HFFc6 (cell line): ENCODE measurements at regions not wholly inside any gene's neighbourhood (a gene's known extent, or its start where the extent isn't known, plus 50 kb on each side); places are given as distances from the start of the nearest gene placed in this dataset.
A peak's percentile ranks its signal among the peaks of the same experiment; 100 is the strongest.
"Not testable (repeated sequence)": the region's sequence is repeated elsewhere in the genome, so short reads cannot be mapped to it uniquely, and the experiment has no call there.

ENCODE experiments used
- DNase-seq: peaks from one replicate; pipeline ENCODE4 v3.0.0-alpha.2; 2018
- H3K27ac Mint-ChIP-seq: 2 replicates; pipeline ENCODE4 v1.8.0; 2020; ENCODE audit warnings: mild to moderate bottlenecking, mixed read lengths
- H3K27me3 Mint-ChIP-seq: 2 replicates; pipeline ENCODE4 v1.8.0; 2021; ENCODE audit warnings: mild to moderate bottlenecking, moderate library complexity, mixed read lengths; ENCODE audit not compliant: insufficient read depth
- H3K36me3 Mint-ChIP-seq: 2 replicates; pipeline ENCODE4 v1.8.0; 2021; ENCODE audit warnings: low read depth, mixed read lengths
- H3K4me1 Mint-ChIP-seq: 2 replicates; pipeline ENCODE4 v1.8.0; 2020; ENCODE audit warnings: low read depth, mixed read lengths
- H3K4me3 Mint-ChIP-seq: 2 replicates; pipeline ENCODE4 v1.8.0; 2020; ENCODE audit warnings: mild to moderate bottlenecking, moderate library complexity, mixed read lengths
- H3K9me3 Mint-ChIP-seq: 2 replicates; pipeline ENCODE4 v1.8.0; 2020; ENCODE audit warnings: mild to moderate bottlenecking, mixed read lengths
- CTCF ChIP-seq: fragments of 200-600 bp; sonication (generic); IDR thresholded peaks from 2 replicates; pipeline ENCODE4 v1.5.0; 2021; ENCODE audit warnings: antibody characterized with exemption, mild to moderate bottlenecking

- Mint-ChIP-seq H3K4me1 (peaks cover 5% of the 10 kb centered on the region; the same call in 1 of the 2 replicates), H3K4me3 (no peak overlapping the region), H3K27ac (no peak overlapping the region), H3K36me3 (no peaks in the 10 kb centered on the region), H3K27me3 (no peaks in the 10 kb centered on the region), H3K9me3 (no peaks in the 10 kb centered on the region)
- no peak for DNase-seq
- no peak for TF ChIP-seq CTCF
Measured at GRCh38 chr1:173383351-173383750, 93.8 kb upstream of the PRDX6 start.

GRCh38 chr1:173388352-173388751 is 88.8 kb upstream of the PRDX6 start:
- no peak for DNase-seq
- Mint-ChIP-seq H3K36me3 (no peaks in the 10 kb centered on the region), H3K9me3 (no peaks in the 10 kb centered on the region), H3K27ac (no peak overlapping the region), H3K27me3 (no peaks in the 10 kb centered on the region), H3K4me3 (no peak overlapping the region), H3K4me1 (peaks cover 26% of the 10 kb centered on the region)
- no peak for TF ChIP-seq CTCF

- Mint-ChIP-seq H3K27ac (peak overlapping the region; percentile 83), H3K36me3 (no peaks in the 10 kb centered on the region), H3K9me3 (no peaks in the 10 kb centered on the region), H3K4me1 (peaks cover 24% of the 10 kb centered on the region), H3K27me3 (no peaks in the 10 kb centered on the region), H3K4me3 (peak overlapping the region; percentile 32)
- DNase-seq, result peak; percentile 89
- no peak for TF ChIP-seq CTCF
Measured at GRCh38 chr1:173392895-173393658, 84.1 kb upstream of the PRDX6 start.

- Mint-ChIP-seq H3K9me3 (no peaks in the 10 kb centered on the region), H3K27me3 (no peaks in the 10 kb centered on the region), H3K27ac (peak overlapping the region; percentile 83), H3K4me3 (peak overlapping the region; percentile 32; the same call in 1 of the 2 replicates), H3K36me3 (no peaks in the 10 kb centered on the region), H3K4me1 (peaks cover 24% of the 10 kb centered on the region)
- TF ChIP-seq CTCF, result no peak
- peak; percentile 38 for DNase-seq
Measured at GRCh38 chr1:173393659-173394000, 83.5 kb upstream of the PRDX6 start.

- peaks cover 24% of the 10 kb centered on the region for H3K4me1 Mint-ChIP-seq
- not testable (repeated sequence) for H3K4me3 Mint-ChIP-seq, DNase-seq, H3K27ac Mint-ChIP-seq, H3K27me3 Mint-ChIP-seq, H3K9me3 Mint-ChIP-seq, H3K36me3 Mint-ChIP-seq
Measured at GRCh38 chr1:173394813-173395212, 82.3 kb upstream of the PRDX6 start.

GRCh38 chr1:173395762-173396161 is 81.4 kb upstream of the PRDX6 start:
- no peaks in the 10 kb centered on the region for H3K9me3 Mint-ChIP-seq
- 0 out of 2 replicates have a peak, but pooled peaks cover 8% of the 10 kb centered on the region for H3K36me3 Mint-ChIP-seq
- no peak overlapping the region for H3K4me3 Mint-ChIP-seq
- H3K27ac Mint-ChIP-seq, result no peak overlapping the region
- TF ChIP-seq CTCF, result no peak
- H3K4me1 Mint-ChIP-seq, result peaks cover 24% of the 10 kb centered on the region
- DNase-seq, result no peak
- no peaks in the 10 kb centered on the region for H3K27me3 Mint-ChIP-seq
